Stomach (tissue), 8 donors: ENCODE measurements at regions not wholly inside any gene's neighbourhood (a gene's known extent, or its start where the extent isn't known, plus 50 kb on each side); places are given as distances from the start of the nearest gene placed in this dataset.

Experiments used
- DNase-seq, 2 donors: peaks; one replicate each; pipeline versions ENCODE4 v3.0.0 to v3.0.0-alpha.2; 2013 to 2019
- H3K27ac ChIP-seq, 5 donors: fragments of 200-600 bp in 4 of 5; sonication (generic) in 4 of 5; one replicate each; pipeline ENCODE4 v1.5.1; 2013 to 2019; ENCODE audit warnings: mild to moderate bottlenecking in 1 of 5, moderate library complexity in 1 of 5
- H3K27me3 ChIP-seq, 3 donors: fragments of 200-600 bp; sonication (generic); one replicate each; pipeline ENCODE4 v1.5.1; 2017 to 2019; ENCODE audit warnings: mixed run types in 1 of 3
- H3K36me3 ChIP-seq, 4 donors: fragments of 200-600 bp; sonication (generic); 1 replicate in 3 of 4; 2 replicates in 1 of 4; pipeline ENCODE4 v1.5.1; 2016 to 2019
- H3K4me1 ChIP-seq, 4 donors: fragments of 200-600 bp; sonication (generic); one replicate each; pipeline ENCODE4 v1.5.1; 2016 to 2019
- H3K4me3 ChIP-seq, 4 donors: fragments of 200-600 bp; sonication (generic) in 3 of 4; one replicate each; pipeline ENCODE4 v1.5.1; 2016 to 2019; ENCODE audit warnings: mild to moderate bottlenecking in 1 of 4
- H3K9me3 ChIP-seq, 4 donors: fragments of 200-600 bp; sonication (generic); one replicate each; pipeline ENCODE4 v1.5.1; 2016 to 2019
- CTCF ChIP-seq, 7 experiments: fragments of 450-650 bp in 4 of 7; fragments of 200-600 bp in 3 of 7; sonication (generic) in 3 of 7; IDR thresholded peaks; one replicate each; pipeline ENCODE4 v1.5.1; 2016 to 2019; ENCODE audit warnings: antibody characterized with exemption in 7 of 7, control low read depth in 2 of 7, mild to moderate bottlenecking in 1 of 7
- EP300 ChIP-seq: sonication (generic); formaldehyde crosslinking; IDR thresholded peaks from one replicate; pipeline ENCODE4 v1.6.1; 2017; ENCODE audit warnings: antibody characterized with exemption
- POLR2A ChIP-seq, 4 donors: fragments of 450-650 bp; IDR thresholded peaks; one replicate each; pipeline ENCODE4 v1.6.1; 2016; ENCODE audit warnings: antibody characterized with exemption in 4 of 4, control low read depth in 2 of 4, mild to moderate bottlenecking in 1 of 4, moderate library complexity in 1 of 4
- POLR2AphosphoS5 ChIP-seq, 3 donors: sonication (generic); formaldehyde crosslinking; IDR thresholded peaks; one replicate each; pipeline ENCODE4 v1.6.1; 2016; ENCODE audit warnings: antibody characterized with exemption in 3 of 3
- WGBS, 5 donors: extraction: QIAGEN DNeasy Blood & Tissue Kit in 3 of 5; methylation state at CpG; one replicate each; pipeline versions ENCODE4 v1.1.5 to v1.1.7; 2013 to 2018; 5-methylcytosine and 5-hydroxymethylcytosine counted together
- intact Hi-C: fragments of 100-400 bp; cut with DNase I; formaldehyde crosslinking; loops from one replicate; pipeline ENCODE4 v1.15.1; 2023; ENCODE audit warnings: low total_unique reads
- donor health status: healthy with polysubstance abuse.
- donor health status: Bipolar disorder and iron deficiency.
- donor health status: healthy.

GRCh38 chr14:84991021-84991420, 538.9 kb upstream of the FLRT2 start:
- Histone ChIP-seq H3K27me3 (no peaks in the 10 kb centered on the region), H3K4me1 (peaks cover 0 to 6% (median 0%) of the 10 kb centered on the region in 4 donors), H3K27ac (no peak overlapping the region), H3K36me3 (no peaks in the 10 kb centered on the region), H3K4me3 (no peak overlapping the region), H3K9me3 (no peaks in the 10 kb centered on the region)
- TF ChIP-seq POLR2AphosphoS5 (IDR thresholded peaks at IDR 0.05), result no peak
- no peak for TF ChIP-seq EP300
- TF ChIP-seq CTCF (IDR thresholded peaks at IDR 0.05), result no peak
- TF ChIP-seq POLR2A (IDR thresholded peaks at IDR 0.05), result no peak
- intact Hi-C loops, result no loop called here
- no peak for DNase-seq
- 49 to 96% (median 63%) methylated on average over 1 of the region's 1 CpG for WGBS, 5 donors

- TF ChIP-seq CTCF (IDR thresholded peaks at IDR 0.05) (no peak), POLR2A (IDR thresholded peaks at IDR 0.05) (no peak), POLR2AphosphoS5 (IDR thresholded peaks at IDR 0.05) (no peak), EP300 (no peak)
- no peak overlapping the region for H3K27ac ChIP-seq
- H3K27me3 ChIP-seq, result no peaks in the 10 kb centered on the region
- no peaks in the 10 kb centered on the region for H3K9me3 ChIP-seq
- no peaks in the 10 kb centered on the region for H3K36me3 ChIP-seq
- H3K4me1 ChIP-seq, result no peaks in the 10 kb centered on the region
- no peak overlapping the region for H3K4me3 ChIP-seq
- intact Hi-C loops, result no loop called here
- DNase-seq, result no peak
These were observed 531.7 kb upstream of the FLRT2 start for GRCh38 chr14:84998216-84998615.

- TF ChIP-seq EP300 (no peak), CTCF (IDR thresholded peaks at IDR 0.05) (no peak), POLR2A (IDR thresholded peaks at IDR 0.05) (no peak), POLR2AphosphoS5 (IDR thresholded peaks at IDR 0.05) (no peak)
- WGBS, 5 donors, result 53 to 76% (median 65%) methylated on average over 1 of the region's 1 CpG
- Histone ChIP-seq H3K4me3 (no peak overlapping the region), H3K27ac (no peak overlapping the region), H3K9me3 (no peaks in the 10 kb centered on the region), H3K36me3 (no peaks in the 10 kb centered on the region), H3K27me3 (no peaks in the 10 kb centered on the region), H3K4me1 (no peaks in the 10 kb centered on the region)
- intact Hi-C loops, result no loop called here
- DNase-seq, result no peak
These were observed 527.1 kb upstream of the FLRT2 start for GRCh38 chr14:85002846-85003245.

GRCh38 chr14:85003805-85004204, 526.1 kb upstream of the FLRT2 start:
- no peak for DNase-seq
- TF ChIP-seq CTCF (IDR thresholded peaks at IDR 0.05) (no peak), POLR2AphosphoS5 (IDR thresholded peaks at IDR 0.05) (no peak), EP300 (no peak), POLR2A (IDR thresholded peaks at IDR 0.05) (no peak)
- no peaks in the 10 kb centered on the region for H3K27me3 ChIP-seq
- no peaks in the 10 kb centered on the region for H3K4me1 ChIP-seq
- H3K36me3 ChIP-seq, result no peaks in the 10 kb centered on the region
- peaks cover 0 to 4% (median 0%) of the 10 kb centered on the region in 4 donors for H3K9me3 ChIP-seq
- no peak overlapping the region for H3K4me3 ChIP-seq
- intact Hi-C loops, result no loop called here
- H3K27ac ChIP-seq, result no peak overlapping the region
